ENCODE measurements at regions not wholly inside any gene's neighbourhood (a gene's known extent, or its start where the extent isn't known, plus 50 kb on each side); places are given as distances from the start of the nearest gene placed in this dataset.
"Not testable (repeated sequence)": the region's sequence is repeated elsewhere in the genome, so short reads cannot be mapped to it uniquely, and the experiment has no call there.

GRCh38 chr6:144397141-144397540 is 112.0 kb downstream of the UTRN start:
- no peak for DNase-seq

GRCh38 chr6:144400321-144400720 is 115.2 kb downstream of the UTRN start:
- DNase-seq, result no peak

GRCh38 chr6:144401736-144402733 is 116.9 kb downstream of the UTRN start:
- DNase-seq, result no peak

GRCh38 chr6:144402750-144403149 is 117.6 kb downstream of the UTRN start:
- DNase-seq, result no peak

GRCh38 chr6:144405163-144405562 is 120.0 kb downstream of the UTRN start:
- peak; percentile 7 for DNase-seq

GRCh38 chr6:144406796-144407195 is 121.7 kb downstream of the UTRN start:
- no peak for DNase-seq

- no peak for DNase-seq
Observed at GRCh38 chr6:144408161-144408560, 123.0 kb downstream of the UTRN start.

- no peak for DNase-seq
Observed at GRCh38 chr6:144410059-144410458, 124.9 kb downstream of the UTRN start.

- DNase-seq, result not testable (repeated sequence)
Observed at GRCh38 chr6:144410574-144410973, 125.4 kb downstream of the UTRN start.

GRCh38 chr6:144411531-144412165 is 126.5 kb downstream of the UTRN start:
- DNase-seq, result no peak

GRCh38 chr6:144413418-144413817 is 128.3 kb downstream of the UTRN start:
- peak; percentile 18 for DNase-seq

- no peak for DNase-seq
Observed at GRCh38 chr6:144415014-144415413, 129.9 kb downstream of the UTRN start.

- peak; percentile 13 for DNase-seq
Observed at GRCh38 chr6:144415835-144416237, 130.7 kb downstream of the UTRN start.

- no peak for DNase-seq
Observed at GRCh38 chr6:144416244-144416643, 131.1 kb downstream of the UTRN start.

GRCh38 chr6:144416773-144417172 is 131.6 kb downstream of the UTRN start:
- DNase-seq, result no peak

GRCh38 chr6:144417681-144418080 is 132.5 kb downstream of the UTRN start:
- no peak for DNase-seq

GRCh38 chr6:144418959-144419545 is 133.9 kb downstream of the UTRN start:
- no peak for DNase-seq

- no peak for DNase-seq
Observed at GRCh38 chr6:144423167-144423566, 138.0 kb downstream of the UTRN start.

GRCh38 chr6:144429753-144430152 is 144.6 kb downstream of the UTRN start:
- DNase-seq, result no peak

- DNase-seq, result not testable (repeated sequence)
Observed at GRCh38 chr6:144433446-144433845, 148.3 kb downstream of the UTRN start.

- no peak for DNase-seq
Observed at GRCh38 chr6:144434308-144434990, 149.3 kb downstream of the UTRN start.

- no peak for DNase-seq
Observed at GRCh38 chr6:144435602-144436426, 150.7 kb downstream of the UTRN start.
